ENCODE measurements at regions not wholly inside any gene's neighbourhood (a gene's known extent, or its start where the extent isn't known, plus 50 kb on each side); places are given as distances from the start of the nearest gene placed in this dataset.
"Not testable (repeated sequence)": the region's sequence is repeated elsewhere in the genome, so short reads cannot be mapped to it uniquely, and the experiment has no call there.

DNA sequence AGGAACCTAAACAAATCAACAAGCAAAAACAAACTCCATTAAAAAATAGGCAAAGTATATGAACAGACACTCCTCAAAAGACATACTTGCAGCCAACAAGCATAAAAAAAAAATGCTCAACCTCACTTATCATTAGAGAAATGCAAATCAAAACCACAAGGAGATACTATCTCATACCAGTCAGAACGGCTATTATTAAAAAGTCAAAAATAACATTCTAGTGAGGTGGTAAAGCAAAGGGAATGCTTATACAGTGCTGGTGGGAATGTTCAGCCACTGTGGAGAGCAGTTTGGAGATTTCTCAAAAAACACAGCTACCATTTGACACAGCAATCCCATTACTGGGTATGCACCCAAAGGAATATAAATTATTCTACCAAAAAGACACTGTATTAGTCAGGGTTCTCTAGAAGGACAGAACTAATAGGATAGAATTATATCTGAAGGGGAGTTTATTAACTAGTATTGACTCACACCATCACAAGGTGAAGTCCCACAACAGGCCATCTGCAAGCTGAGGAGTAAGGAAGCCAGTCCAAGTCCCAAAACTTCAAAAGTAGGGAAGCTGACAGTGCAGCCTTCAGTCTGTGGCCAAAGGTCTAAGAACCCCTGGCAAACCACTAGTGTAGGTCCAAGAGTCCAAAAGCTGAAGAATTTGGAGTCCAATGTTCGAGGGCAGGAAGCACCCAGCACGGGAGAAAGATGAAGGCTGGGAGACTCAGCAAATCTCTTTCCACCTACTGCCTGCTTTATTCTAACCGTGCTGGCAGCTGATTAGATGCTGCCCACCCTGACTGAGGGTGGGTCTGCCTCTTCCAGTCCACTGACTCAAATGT, 101.6 kb upstream of the KRAS start:
- H3K9ac ChIP-seq (ENCODE audit: low read depth, low read length, poor library complexity, severe bottlenecking): no peak overlapping the region
- no peaks in the 10 kb centered on the region for H3F3A ChIP-seq (ENCODE audit: low read depth)
- no peaks in the 10 kb centered on the region for H3K9me3 ChIP-seq (ENCODE audit: insufficient read depth, low read depth, low read length)
- H3K9me2 ChIP-seq (replicated peaks; ENCODE audit: low read depth, low read length): no peaks in the 10 kb centered on the region
- H4K20me1 ChIP-seq (ENCODE audit: insufficient read depth, low read length, poor library complexity, severe bottlenecking): no peaks in the 10 kb centered on the region
- H3K27me3 ChIP-seq (ENCODE audit: insufficient read depth, low read length, poor library complexity, severe bottlenecking): no peaks in the 10 kb centered on the region
- H2AFZ ChIP-seq (ENCODE audit: low read length): no peak overlapping the region
- H3K79me2 ChIP-seq (ENCODE audit: insufficient read depth, low read length): no peaks in the 10 kb centered on the region
- no peaks in the 10 kb centered on the region for H3K36me3 ChIP-seq (ENCODE audit: insufficient read depth, low read length)
- H3K4me2 ChIP-seq (ENCODE audit: low read depth, low read length, poor library complexity, severe bottlenecking): peak overlapping the region; percentile 44
- TF ChIP-seq EZH2phosphoT487 (IDR thresholded peaks at IDR 0.05; ENCODE audit: borderline replicate concordance): no peak
- TF ChIP-seq, protein P1, sequence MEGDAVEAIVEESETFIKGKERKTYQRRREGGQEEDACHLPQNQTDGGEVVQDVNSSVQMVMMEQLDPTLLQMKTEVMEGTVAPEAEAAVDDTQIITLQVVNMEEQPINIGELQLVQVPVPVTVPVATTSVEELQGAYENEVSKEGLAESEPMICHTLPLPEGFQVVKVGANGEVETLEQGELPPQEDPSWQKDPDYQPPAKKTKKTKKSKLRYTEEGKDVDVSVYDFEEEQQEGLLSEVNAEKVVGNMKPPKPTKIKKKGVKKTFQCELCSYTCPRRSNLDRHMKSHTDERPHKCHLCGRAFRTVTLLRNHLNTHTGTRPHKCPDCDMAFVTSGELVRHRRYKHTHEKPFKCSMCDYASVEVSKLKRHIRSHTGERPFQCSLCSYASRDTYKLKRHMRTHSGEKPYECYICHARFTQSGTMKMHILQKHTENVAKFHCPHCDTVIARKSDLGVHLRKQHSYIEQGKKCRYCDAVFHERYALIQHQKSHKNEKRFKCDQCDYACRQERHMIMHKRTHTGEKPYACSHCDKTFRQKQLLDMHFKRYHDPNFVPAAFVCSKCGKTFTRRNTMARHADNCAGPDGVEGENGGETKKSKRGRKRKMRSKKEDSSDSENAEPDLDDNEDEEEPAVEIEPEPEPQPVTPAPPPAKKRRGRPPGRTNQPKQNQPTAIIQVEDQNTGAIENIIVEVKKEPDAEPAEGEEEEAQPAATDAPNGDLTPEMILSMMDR (conservative IDR thresholded peaks at IDR 0.05; ENCODE audit: low read length): no peak
- H3K4me1 ChIP-seq (ENCODE audit: insufficient read depth, low read length, poor library complexity, severe bottlenecking): peaks cover 8% of the 10 kb centered on the region
- H3K4me3 ChIP-seq (ENCODE audit: low read length, poor library complexity, severe bottlenecking): no peak overlapping the region

DNA sequence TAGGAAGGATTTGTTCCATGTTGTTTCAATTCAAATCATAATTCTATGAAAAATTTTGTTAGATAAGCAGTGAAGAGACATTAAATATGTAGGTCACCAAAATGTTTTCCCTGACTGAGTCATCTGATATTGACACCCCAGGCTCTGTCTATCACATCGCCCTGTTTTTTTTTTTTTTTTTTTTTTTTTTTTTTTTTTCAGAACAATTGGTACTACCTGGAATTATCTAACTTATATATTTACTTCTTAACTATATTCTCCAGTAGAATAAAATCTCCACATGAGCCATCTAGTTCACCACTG, 97.8 kb upstream of the KRAS start:
- Histone ChIP-seq H3K4me3 (ENCODE audit: low read length, poor library complexity, severe bottlenecking) (no peak overlapping the region), H3K9me2 (replicated peaks; ENCODE audit: low read depth, low read length) (no peaks in the 10 kb centered on the region), H3K9me3 (ENCODE audit: insufficient read depth, low read depth, low read length) (no peaks in the 10 kb centered on the region), H3K79me2 (ENCODE audit: insufficient read depth, low read length) (no peaks in the 10 kb centered on the region), H3K27me3 (ENCODE audit: insufficient read depth, low read length, poor library complexity, severe bottlenecking) (no peaks in the 10 kb centered on the region), H3K4me1 (ENCODE audit: insufficient read depth, low read length, poor library complexity, severe bottlenecking) (peaks cover 8% of the 10 kb centered on the region), H3F3A (ENCODE audit: low read depth) (no peaks in the 10 kb centered on the region), H3K9ac (ENCODE audit: low read depth, low read length, poor library complexity, severe bottlenecking) (no peak overlapping the region), H3K4me2 (ENCODE audit: low read depth, low read length, poor library complexity, severe bottlenecking) (no peak overlapping the region), H4K20me1 (ENCODE audit: insufficient read depth, low read length, poor library complexity, severe bottlenecking) (no peaks in the 10 kb centered on the region), H2AFZ (ENCODE audit: low read length) (no peak overlapping the region), H3K36me3 (ENCODE audit: insufficient read depth, low read length) (no peaks in the 10 kb centered on the region)
- TF ChIP-seq, protein P1 (conservative IDR thresholded peaks at IDR 0.05; ENCODE audit: low read length): no peak
- TF ChIP-seq EZH2phosphoT487 (IDR thresholded peaks at IDR 0.05; ENCODE audit: borderline replicate concordance): no peak

DNA sequence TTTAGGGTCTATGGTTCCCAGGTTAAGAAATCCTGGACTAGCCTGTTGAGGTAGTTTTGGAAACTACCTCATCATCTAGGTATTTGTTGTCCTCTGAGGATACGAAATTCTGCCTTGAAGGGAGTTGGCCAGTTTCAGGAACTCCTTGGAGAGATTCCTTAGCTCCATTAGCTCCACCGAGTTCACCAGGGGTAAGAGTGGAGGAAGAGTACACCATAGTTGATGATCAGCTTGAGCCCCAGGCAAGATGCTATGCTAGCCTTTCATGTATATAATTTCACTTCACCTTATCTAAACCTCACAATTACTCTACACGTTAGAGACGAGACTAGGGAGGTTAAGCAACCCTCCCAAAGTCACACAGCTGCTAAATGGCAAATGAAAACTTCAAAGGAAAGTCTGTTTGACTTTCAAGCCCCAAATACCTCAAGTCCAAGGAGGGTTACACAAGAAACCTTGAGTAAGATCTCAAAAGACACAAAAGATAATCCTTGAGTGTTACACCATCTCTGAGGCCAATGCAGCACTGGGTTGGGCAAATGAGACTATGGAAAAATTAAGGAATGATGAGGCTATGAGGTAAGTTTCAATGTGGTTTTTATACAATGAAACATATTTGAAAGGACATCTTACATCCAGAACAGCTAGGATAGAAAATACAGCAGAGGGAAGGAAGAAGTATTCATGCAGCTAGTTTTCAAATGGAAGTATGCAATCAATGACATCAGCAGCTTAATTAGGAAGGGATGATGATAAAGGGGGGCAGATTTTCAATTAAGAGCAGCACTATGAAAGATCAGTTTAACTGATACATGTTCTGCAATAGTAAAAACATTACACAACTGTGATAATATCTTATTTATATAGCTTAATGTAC, 97.2 kb upstream of the KRAS start:
- H3F3A ChIP-seq (ENCODE audit: low read depth): no peaks in the 10 kb centered on the region
- H3K27me3 ChIP-seq (ENCODE audit: insufficient read depth, low read length, poor library complexity, severe bottlenecking): no peaks in the 10 kb centered on the region
- H3K9ac ChIP-seq (ENCODE audit: low read depth, low read length, poor library complexity, severe bottlenecking): no peak overlapping the region
- no peaks in the 10 kb centered on the region for H3K79me2 ChIP-seq (ENCODE audit: insufficient read depth, low read length)
- no peaks in the 10 kb centered on the region for H3K36me3 ChIP-seq (ENCODE audit: insufficient read depth, low read length)
- H4K20me1 ChIP-seq (ENCODE audit: insufficient read depth, low read length, poor library complexity, severe bottlenecking): no peaks in the 10 kb centered on the region
- H2AFZ ChIP-seq (ENCODE audit: low read length): no peak overlapping the region
- H3K4me1 ChIP-seq (ENCODE audit: insufficient read depth, low read length, poor library complexity, severe bottlenecking): peaks cover 8% of the 10 kb centered on the region
- TF ChIP-seq, protein P1 (conservative IDR thresholded peaks at IDR 0.05; ENCODE audit: low read length): no peak
- no peak for TF ChIP-seq EZH2phosphoT487 (IDR thresholded peaks at IDR 0.05; ENCODE audit: borderline replicate concordance)
- no peaks in the 10 kb centered on the region for H3K9me3 ChIP-seq (ENCODE audit: insufficient read depth, low read depth, low read length)
- H3K4me2 ChIP-seq (ENCODE audit: low read depth, low read length, poor library complexity, severe bottlenecking): no peak overlapping the region
- H3K4me3 ChIP-seq (ENCODE audit: low read length, poor library complexity, severe bottlenecking): no peak overlapping the region
- H3K9me2 ChIP-seq (replicated peaks; ENCODE audit: low read depth, low read length): no peaks in the 10 kb centered on the region

DNA sequence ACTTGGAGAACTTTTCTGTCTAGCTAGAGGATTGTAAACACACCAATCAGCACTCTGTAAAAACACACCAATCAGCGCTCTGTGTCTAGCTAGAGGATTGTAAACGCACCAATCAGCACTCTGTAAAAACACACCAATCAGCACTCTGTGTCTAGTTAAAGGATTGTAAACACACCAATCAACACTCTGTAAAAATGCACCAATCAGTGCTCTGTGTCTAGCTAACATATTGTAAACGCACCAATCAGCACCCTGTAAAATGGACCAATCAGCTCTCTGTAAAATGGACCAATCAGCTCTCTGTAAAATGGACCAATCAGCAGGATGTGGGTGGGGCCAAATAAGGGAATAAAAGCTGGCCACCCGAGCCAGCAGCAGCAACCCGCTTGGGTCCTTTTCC, 91.1 kb upstream of the KRAS start:
- H3K27me3 ChIP-seq (ENCODE audit: insufficient read depth, low read length, poor library complexity, severe bottlenecking); H3K9me3 ChIP-seq (ENCODE audit: insufficient read depth, low read depth, low read length); H4K20me1 ChIP-seq (ENCODE audit: insufficient read depth, low read length, poor library complexity, severe bottlenecking); H3K79me2 ChIP-seq (ENCODE audit: insufficient read depth, low read length); H3K4me1 ChIP-seq (ENCODE audit: insufficient read depth, low read length, poor library complexity, severe bottlenecking); H3K4me3 ChIP-seq (ENCODE audit: low read length, poor library complexity, severe bottlenecking); H3K9ac ChIP-seq (ENCODE audit: low read depth, low read length, poor library complexity, severe bottlenecking); H3F3A ChIP-seq (ENCODE audit: low read depth); H3K4me2 ChIP-seq (ENCODE audit: low read depth, low read length, poor library complexity, severe bottlenecking); H3K9me2 ChIP-seq (replicated peaks; ENCODE audit: low read depth, low read length); H3K36me3 ChIP-seq (ENCODE audit: insufficient read depth, low read length); H2AFZ ChIP-seq (ENCODE audit: low read length): not testable (repeated sequence)
